Endothelial cell of umbilical vein (primary cell): ENCODE measurements at regions not wholly inside any gene's neighbourhood (a gene's known extent, or its start where the extent isn't known, plus 50 kb on each side); places are given as distances from the start of the nearest gene placed in this dataset.

Experiments
- BruUV-seq: library from RNA; stranded (reverse); fragments of 400-500 nt; replicated peaks from 2 replicates; lab custom pipeline; 2021; lab: Mats Ljungman, UMichigan
- CTCF ChIA-PET: fragments of 300-600, 350-600 bp; sonication (Branson Sonifier 250); formaldehyde crosslinking; loops from one replicate; lab custom pipeline; 2021; ENCODE audit warnings: antibody characterized with exemption, inconsistent platforms; lab: Charles Lee
- POLR2A ChIA-PET: fragments of 300-600, 350-600 bp; sonication (Branson Sonifier 250); formaldehyde crosslinking; loops from one replicate; lab custom pipeline; 2021; ENCODE audit warnings: antibody characterized with exemption, inconsistent platforms; lab: Charles Lee
- DNase-seq: peaks from one replicate; pipeline ENCODE4 v3.0.0-alpha.2; 2011; ENCODE audit warnings: low read depth, low spot score
- FAIRE-seq: peaks from 2 replicates; lab custom pipeline; 2011; peaks lifted over from hg19 to GRCh38; lab: Jason Lieb, UNC
- H2AFZ ChIP-seq: 2 replicates; pipeline ENCODE4 v1.6.0; 2012; ENCODE audit warnings: low read depth, low read length, control low read depth, inconsistent platforms
- H3K27ac ChIP-seq: 2 replicates; pipeline ENCODE4 v1.5.1; 2011; ENCODE audit warnings: low read depth, mild to moderate bottlenecking, control low read depth, low read length, moderate library complexity; ENCODE audit not compliant: insufficient read depth
- H3K27me3 ChIP-seq, 2 experiments: 2 replicates each; pipeline versions ENCODE4 v1.6.0 to v1.6.1; 2011; ENCODE audit warnings: low read length in 2 of 2, mixed read lengths in 1 of 2; ENCODE audit not compliant: control insufficient read depth in 2 of 2, insufficient read depth in 2 of 2
- H3K36me3 ChIP-seq, 2 experiments: 2 replicates in 1 of 2; 3 replicates in 1 of 2; pipeline ENCODE4 v1.5.1; 2011; ENCODE audit warnings: low read length in 2 of 2, mild to moderate bottlenecking in 1 of 2, moderate library complexity in 1 of 2; ENCODE audit not compliant: control insufficient read depth in 2 of 2, insufficient read depth in 2 of 2; ENCODE audit errors: extremely low read depth in 1 of 2
- H3K4me1 ChIP-seq: 3 replicates; pipeline ENCODE4 v1.5.1; 2011; ENCODE audit warnings: mild to moderate bottlenecking, low read length; ENCODE audit not compliant: control insufficient read depth, insufficient read depth; ENCODE audit errors: extremely low read depth
- H3K4me2 ChIP-seq: 2 replicates; pipeline ENCODE4 v1.6.1; 2011; ENCODE audit warnings: low read length, control low read depth, mixed read lengths; ENCODE audit not compliant: insufficient read depth
- H3K4me3 ChIP-seq, 3 experiments: fragments of 200-600 bp in 1 of 3; sonication (generic), shearing (Covaris generic) in 1 of 3; replicated peaks in 1 of 3; 2 replicates each; pipeline ENCODE4 v1.5.1; 2011 to 2016; ENCODE audit warnings: control low read depth in 3 of 3, low read length in 3 of 3, mild to moderate bottlenecking in 2 of 3, inconsistent platforms in 1 of 3, low read depth in 1 of 3, moderate library complexity in 1 of 3; ENCODE audit not compliant: insufficient read depth in 1 of 3
- H3K79me2 ChIP-seq: 2 replicates; pipeline ENCODE4 v1.6.0; 2012; ENCODE audit warnings: low read length, inconsistent platforms; ENCODE audit not compliant: control insufficient read depth, insufficient read depth
- H3K9ac ChIP-seq: replicated peaks from 2 replicates; pipeline ENCODE3; 2011; ENCODE audit warnings: low read length, control low read depth; ENCODE audit not compliant: insufficient read depth; ENCODE audit errors: extremely low read depth
- H3K9me1 ChIP-seq: replicated peaks from 3 replicates; pipeline ENCODE4 v1.6.0; 2011; ENCODE audit warnings: mild to moderate bottlenecking, low read length; ENCODE audit not compliant: control insufficient read depth, insufficient read depth; ENCODE audit errors: extremely low read depth
- H3K9me3 ChIP-seq: replicated peaks from 2 replicates; pipeline ENCODE4 v1.5.1; 2012; ENCODE audit warnings: low read length, inconsistent platforms; ENCODE audit not compliant: control insufficient read depth, insufficient read depth
- H4K20me1 ChIP-seq: replicated peaks from 2 replicates; pipeline ENCODE3; 2011; ENCODE audit warnings: mild to moderate bottlenecking, low read length; ENCODE audit not compliant: control insufficient read depth, insufficient read depth; ENCODE audit errors: extremely low read depth
- CTCF ChIP-seq, 2 donors: IDR thresholded peaks; 1 replicate in 1 of 2; 2 replicates in 1 of 2; pipeline ENCODE4 v1.5.1; 2011; ENCODE audit warnings: low read length in 2 of 2, mild to moderate bottlenecking in 2 of 2, moderate library complexity in 2 of 2, control low read depth in 1 of 2, inconsistent platforms in 1 of 2, low read depth in 1 of 2; ENCODE audit not compliant: insufficient read depth in 1 of 2; ENCODE audit errors: extremely low read depth in 1 of 2
- EZH2 ChIP-seq: IDR thresholded peaks from 2 replicates; pipeline ENCODE4 v1.6.1; 2012; ENCODE audit warnings: borderline replicate concordance, low read depth, mild to moderate bottlenecking, moderate library complexity, low read length, inconsistent platforms; ENCODE audit not compliant: severe bottlenecking
- FOS ChIP-seq: IDR thresholded peaks from 2 replicates; pipeline ENCODE4 v1.6.1; 2011; ENCODE audit warnings: mild to moderate bottlenecking, low read length, moderate library complexity, borderline replicate concordance; ENCODE audit not compliant: insufficient read depth
- GATA2 ChIP-seq: IDR thresholded peaks from 2 replicates; pipeline ENCODE4 v1.7.0; 2011; ENCODE audit warnings: low read depth, mild to moderate bottlenecking, moderate library complexity, mixed read lengths, low read length; ENCODE audit not compliant: insufficient read length, insufficient read depth
- JUN ChIP-seq: IDR thresholded peaks from 2 replicates; pipeline ENCODE4 v1.6.1; 2011; ENCODE audit warnings: borderline replicate concordance, low read depth; ENCODE audit not compliant: insufficient read length, insufficient read depth
- MAX ChIP-seq: IDR thresholded peaks from 2 replicates; pipeline ENCODE4 v1.6.1; 2011; ENCODE audit not compliant: insufficient read depth, insufficient read length
- MYC ChIP-seq: IDR thresholded peaks from one replicate; pipeline ENCODE4 v1.6.1; 2011; ENCODE audit warnings: mild to moderate bottlenecking, low read depth, low read length
- POLR2A ChIP-seq: IDR thresholded peaks from 2 replicates; pipeline ENCODE4 v1.6.1; 2012; ENCODE audit warnings: low read depth, mild to moderate bottlenecking, control low read depth, low read length
- POLR2AphosphoS5 ChIP-seq: IDR thresholded peaks from 2 replicates; pipeline ENCODE4 v1.6.1; 2012; ENCODE audit warnings: low read depth, mild to moderate bottlenecking, control low read depth, low read length, moderate library complexity; ENCODE audit not compliant: insufficient read depth
- dilution Hi-C: fragments of 300-500 bp; cut with MboI; formaldehyde crosslinking; loops from one replicate; pipeline ENCODE4 v1.15.0; 2019; ENCODE audit warnings: low sequenced_read_pairs; ENCODE audit not compliant: extremely low pct_ligation_motif_present
- intact Hi-C: fragments of 100-400 bp; cut with micrococcal nuclease; formaldehyde crosslinking; loops from one replicate; pipeline ENCODE4 v1.10.0; 2022

- H3K27ac ChIP-seq, result no peak overlapping the region
- intact Hi-C loops (no loop called here), dilution Hi-C loops (no loop called here)
- no peaks in the 10 kb centered on the region for H3K9me3 ChIP-seq
- no peak overlapping the region for H3K4me2 ChIP-seq
- H3K9ac ChIP-seq, result no peak overlapping the region
- no peaks in the 10 kb centered on the region for H3K27me3 ChIP-seq
- H2AFZ ChIP-seq, result no peak overlapping the region
- H3K79me2 ChIP-seq, result no peaks in the 10 kb centered on the region
- H3K4me1 ChIP-seq, result no peaks in the 10 kb centered on the region
- no peaks in the 10 kb centered on the region for H4K20me1 ChIP-seq
- no peak for TF ChIP-seq POLR2AphosphoS5
- no peak for TF ChIP-seq GATA2
- no peak for TF ChIP-seq EZH2
- no peak for TF ChIP-seq FOS
- TF ChIP-seq MAX, result no peak
- TF ChIP-seq MYC, result no peak
- no peak for TF ChIP-seq POLR2A
- TF ChIP-seq JUN, result no peak
- TF ChIP-seq CTCF (IDR thresholded peaks at IDR 0.05; ENCODE audit: extremely low read depth in 1 of 2, insufficient read depth in 1 of 2, low read depth in 1 of 2, low read length in 2 of 2), result no peak
- H3K4me3 ChIP-seq, result no peak overlapping the region
- FAIRE-seq (no peak), DNase-seq (no peak)
- CTCF ChIA-PET, result interaction anchor here (0.6 kb wide), 1 partner anchor 274 kb away, joined by 4 read pairs; no protein-coding TSS in a partner anchor
- no peaks in the 10 kb centered on the region for H3K36me3 ChIP-seq
- no peaks in the 10 kb centered on the region for H3K9me1 ChIP-seq
- POLR2A ChIA-PET, result no interaction called here
- no TSS peak for BruUV-seq
Measured at GRCh38 chr21:16044676-16045075, 314.9 kb downstream of the USP25 start.
